IMR-90 (cell line): ENCODE measurements at regions not wholly inside any gene's neighbourhood (a gene's known extent, or its start where the extent isn't known, plus 50 kb on each side); places are given as distances from the start of the nearest gene placed in this dataset.

ENCODE experiments used
- ATAC-seq: fragments of 200-7000 bp; cut with Tn5 transposase; 2 replicates; pipeline ENCODE4 v1.9.1; 2020; ENCODE audit warnings: low read depth, mild to moderate bottlenecking, moderate library complexity
- BruUV-seq: library from RNA; stranded (reverse); fragments of 400-500 nt; replicated peaks from 2 replicates; lab custom pipeline; 2021; lab: Mats Ljungman, UMichigan
- CTCF ChIA-PET: fragments of 300-600 bp; formaldehyde crosslinking; extraction: SDS; loops from one replicate; lab custom pipeline; 2021; ENCODE audit warnings: antibody characterized with exemption; lab: Yijun Ruan, JAX
- POLR2A ChIA-PET: fragments of 300-600 bp; sonication (Branson Sonifier 250); formaldehyde crosslinking; loops from one replicate; lab custom pipeline; 2022; ENCODE audit warnings: antibody characterized with exemption; ENCODE audit not compliant: unreplicated experiment; lab: Charles Lee
- DNase-seq: peaks from one replicate; pipeline ENCODE4 v3.0.0; 2013
- H2AFZ ChIP-seq: replicated peaks from 2 replicates; pipeline ENCODE3; 2013; ENCODE audit warnings: low read length, mild to moderate bottlenecking; ENCODE audit not compliant: poor library complexity
- H2AK5ac ChIP-seq: 2 replicates; pipeline ENCODE4 v1.6.1; 2013; ENCODE audit warnings: low read depth, low read length, inconsistent platforms
- H2AK9ac ChIP-seq: replicated peaks from 2 replicates; pipeline ENCODE3; 2013; ENCODE audit warnings: mild to moderate bottlenecking, low read depth, low read length, moderate library complexity; ENCODE audit not compliant: poor library complexity
- H2BK120ac ChIP-seq: 2 replicates; pipeline ENCODE4 v1.6.1; 2013; ENCODE audit warnings: low read depth, low read length, inconsistent platforms
- H2BK15ac ChIP-seq: 3 replicates; pipeline ENCODE4 v1.6.1; 2013; ENCODE audit warnings: low read depth, low read length, inconsistent platforms
- H2BK20ac ChIP-seq: 2 replicates; pipeline ENCODE4 v1.6.1; 2013; ENCODE audit warnings: low read depth, mild to moderate bottlenecking, inconsistent platforms, low read length, moderate library complexity
- H2BK5ac ChIP-seq: 2 replicates; pipeline ENCODE4 v1.6.1; 2013; ENCODE audit warnings: mild to moderate bottlenecking, low read depth, low read length, inconsistent platforms; ENCODE audit not compliant: poor library complexity, severe bottlenecking
- H3K14ac ChIP-seq: replicated peaks from 2 replicates; pipeline ENCODE4 v1.6.1; 2013; ENCODE audit warnings: low read depth, low read length, inconsistent platforms
- H3K18ac ChIP-seq: 2 replicates; pipeline ENCODE4 v1.6.1; 2013; ENCODE audit warnings: low read depth, low read length, control low read depth
- H3K23ac ChIP-seq: 2 replicates; pipeline ENCODE4 v1.6.1; 2013; ENCODE audit warnings: low read depth, low read length, inconsistent platforms
- H3K27ac ChIP-seq: 2 replicates; pipeline ENCODE4 v1.5.1; 2013; ENCODE audit warnings: mild to moderate bottlenecking, control low read depth, low read length; ENCODE audit not compliant: insufficient read depth
- H3K27me3 ChIP-seq: 2 replicates; pipeline ENCODE4 v1.6.1; 2013; ENCODE audit warnings: low read length; ENCODE audit not compliant: control insufficient read depth, insufficient read depth
- H3K36me3 ChIP-seq: 2 replicates; pipeline ENCODE4 v1.6.1; 2013; ENCODE audit warnings: low read length, mixed read lengths; ENCODE audit not compliant: control insufficient read depth, insufficient read depth
- H3K4ac ChIP-seq: 2 replicates; pipeline ENCODE4 v1.6.1; 2013; ENCODE audit warnings: low read depth, low read length, inconsistent platforms
- H3K4me1 ChIP-seq: 2 replicates; pipeline ENCODE4 v1.6.1; 2013; ENCODE audit warnings: low read length, mixed read lengths; ENCODE audit not compliant: control insufficient read depth, insufficient read depth
- H3K4me2 ChIP-seq: 2 replicates; pipeline ENCODE4 v1.6.1; 2013; ENCODE audit warnings: low read depth, mild to moderate bottlenecking, control low read depth, low read length, moderate library complexity
- H3K4me3 ChIP-seq: 2 replicates; pipeline ENCODE4 v1.5.1; 2013; ENCODE audit warnings: low read depth, mild to moderate bottlenecking, control low read depth, low read length, moderate library complexity; ENCODE audit not compliant: insufficient read depth
- H3K56ac ChIP-seq: 2 replicates; pipeline ENCODE4 v1.6.1; 2013; ENCODE audit warnings: low read length, inconsistent platforms; ENCODE audit not compliant: insufficient read depth; ENCODE audit errors: extremely low read depth
- H3K79me1 ChIP-seq, 2 experiments: 2 replicates each; pipeline ENCODE4 v1.6.1; 2013; ENCODE audit warnings: low read length in 2 of 2, inconsistent platforms in 1 of 2, low read depth in 1 of 2
- H3K9ac ChIP-seq: 2 replicates; pipeline ENCODE4 v1.6.1; 2013; ENCODE audit warnings: low read depth, low read length, control low read depth
- H3K9me1 ChIP-seq: 2 replicates; pipeline ENCODE4 v1.6.1; 2013; ENCODE audit warnings: low read length, inconsistent platforms; ENCODE audit not compliant: insufficient read depth
- H3K9me3 ChIP-seq: 2 replicates; pipeline ENCODE4 v1.6.1; 2013; ENCODE audit warnings: low read length; ENCODE audit not compliant: control insufficient read depth, insufficient read depth
- H4K20me1 ChIP-seq: 2 replicates; pipeline ENCODE4 v1.6.1; 2013; ENCODE audit warnings: low read length, inconsistent platforms; ENCODE audit not compliant: insufficient read depth
- H4K5ac ChIP-seq: 2 replicates; pipeline ENCODE4 v1.6.1; 2013; ENCODE audit warnings: mild to moderate bottlenecking, low read depth, low read length, control low read depth
- H4K8ac ChIP-seq, 2 experiments: 2 replicates each; pipeline ENCODE4 v1.6.1; 2013; ENCODE audit warnings: low read depth in 2 of 2, low read length in 2 of 2, control low read depth in 1 of 2, inconsistent platforms in 1 of 2
- H4K91ac ChIP-seq: 2 replicates; pipeline ENCODE4 v1.6.1; 2013; ENCODE audit warnings: low read depth, low read length, inconsistent platforms; ENCODE audit not compliant: insufficient read depth
- BHLHE40 ChIP-seq: fragments of 150-350 bp; IDR thresholded peaks from 2 replicates; pipeline ENCODE4 v1.6.1; 2016; ENCODE audit warnings: mild to moderate bottlenecking, low read depth, low read length
- CEBPB ChIP-seq: IDR thresholded peaks from 2 replicates; pipeline ENCODE4 v1.6.1; 2012; ENCODE audit warnings: low read depth, low read length, improper control_type of control experiment
- CHD1 ChIP-seq: IDR thresholded peaks from 2 replicates; pipeline ENCODE4 v1.6.1; 2012; ENCODE audit warnings: low read depth, low read length, improper control_type of control experiment
- CTCF ChIP-seq: conservative IDR thresholded peaks from 2 replicates; pipeline ENCODE4 v1.5.1; 2012; ENCODE audit warnings: mild to moderate bottlenecking, low read depth, low read length, improper control_type of control experiment
- FOS ChIP-seq: fragments of 150-350 bp; IDR thresholded peaks from 2 replicates; pipeline ENCODE4 v1.6.1; 2016; ENCODE audit warnings: low read depth, low read length
- MAFK ChIP-seq: IDR thresholded peaks from 2 replicates; pipeline ENCODE4 v1.6.1; 2012; ENCODE audit warnings: low read depth, low read length, improper control_type of control experiment
- MAZ ChIP-seq: IDR thresholded peaks from 2 replicates; pipeline ENCODE4 v1.6.1; 2012; ENCODE audit warnings: low read depth, mild to moderate bottlenecking, low read length, improper control_type of control experiment, moderate library complexity, borderline replicate concordance
- MXI1 ChIP-seq: IDR thresholded peaks from 2 replicates; pipeline ENCODE4 v1.6.1; 2012; ENCODE audit warnings: low read depth, mild to moderate bottlenecking, low read length, moderate library complexity, borderline replicate concordance
- NFE2L2 ChIP-seq: fragments of 150-350 bp; IDR thresholded peaks from 2 replicates; pipeline ENCODE4 v1.6.1; 2016; ENCODE audit warnings: low read depth, mild to moderate bottlenecking, low read length
- POLR2A ChIP-seq: IDR thresholded peaks from 2 replicates; pipeline ENCODE4 v1.6.1; 2012; ENCODE audit warnings: mild to moderate bottlenecking, low read depth, low read length
- RAD21 ChIP-seq: IDR thresholded peaks from 2 replicates; pipeline ENCODE4 v1.6.1; 2012; ENCODE audit warnings: low read length, improper control_type of control experiment
- RCOR1 ChIP-seq: IDR thresholded peaks from 2 replicates; pipeline ENCODE4 v1.6.1; 2012; ENCODE audit warnings: mild to moderate bottlenecking, low read length, improper control_type of control experiment; ENCODE audit not compliant: insufficient replicate concordance
- RFX5 ChIP-seq: IDR thresholded peaks from 2 replicates; pipeline ENCODE4 v1.8.0; 2012; ENCODE audit warnings: low read depth, mild to moderate bottlenecking, low read length, moderate library complexity
- SMC3 ChIP-seq: fragments of 150-350 bp; IDR thresholded peaks from 2 replicates; pipeline ENCODE4 v1.6.1; 2016; ENCODE audit warnings: low read depth, mild to moderate bottlenecking, antibody characterized with exemption, low read length, moderate library complexity
- USF2 ChIP-seq: fragments of 150-350 bp; IDR thresholded peaks from 2 replicates; pipeline ENCODE4 v1.6.1; 2017; ENCODE audit warnings: mild to moderate bottlenecking, antibody characterized with exemption, low read length, low read depth
- WGBS, 2 experiments: methylation state at CpG; one replicate each; pipeline versions ENCODE4 v1.1.5 to v1.1.7; 2013; ENCODE audit warnings: missing lambda C conversion rate in 2 of 2; ENCODE audit not compliant: insufficient read length in 1 of 2; ENCODE audit errors: extremely low coverage in 2 of 2; 5-methylcytosine and 5-hydroxymethylcytosine counted together
- dilution Hi-C: fragments of 300-500 bp; cut with HindIII; formaldehyde crosslinking; loops from one replicate; pipeline ENCODE4 v1.14.3; 2018; ENCODE audit warnings: low sequenced_read_pairs; ENCODE audit not compliant: unreplicated experiment
- in situ Hi-C: fragments of 300-500 bp; cut with MboI; formaldehyde crosslinking; loops from 3 replicates; pipeline ENCODE4 v1.14.3; 2019; ENCODE audit warnings: low sequenced_read_pairs, inconsistent platforms, mixed read lengths
- intact Hi-C: fragments of 100-400 bp; cut with micrococcal nuclease; formaldehyde crosslinking; loops from 2 replicates; pipeline ENCODE4 v1.10.0; 2022
- TF ChIP-seq, protein P1 (sequence below): fragments of 150-350 bp; IDR thresholded peaks from 2 replicates; pipeline ENCODE4 v1.6.1; 2016; ENCODE audit warnings: low read depth, mild to moderate bottlenecking, low read length, moderate library complexity, borderline replicate concordance

- H3K9me1 ChIP-seq: no peaks in the 10 kb centered on the region
- no peak overlapping the region for H3K9ac ChIP-seq
- DNase-seq: no peak
- in situ Hi-C loops: no loop called here
- no peak overlapping the region for H3K56ac ChIP-seq
- no peaks in the 10 kb centered on the region for H3K9me3 ChIP-seq
- ATAC-seq: no peak
- CTCF ChIA-PET: no interaction called here
- no TSS peak for BruUV-seq
- TF ChIP-seq USF2: no peak
- no peak for TF ChIP-seq MXI1
- TF ChIP-seq, protein P1, sequence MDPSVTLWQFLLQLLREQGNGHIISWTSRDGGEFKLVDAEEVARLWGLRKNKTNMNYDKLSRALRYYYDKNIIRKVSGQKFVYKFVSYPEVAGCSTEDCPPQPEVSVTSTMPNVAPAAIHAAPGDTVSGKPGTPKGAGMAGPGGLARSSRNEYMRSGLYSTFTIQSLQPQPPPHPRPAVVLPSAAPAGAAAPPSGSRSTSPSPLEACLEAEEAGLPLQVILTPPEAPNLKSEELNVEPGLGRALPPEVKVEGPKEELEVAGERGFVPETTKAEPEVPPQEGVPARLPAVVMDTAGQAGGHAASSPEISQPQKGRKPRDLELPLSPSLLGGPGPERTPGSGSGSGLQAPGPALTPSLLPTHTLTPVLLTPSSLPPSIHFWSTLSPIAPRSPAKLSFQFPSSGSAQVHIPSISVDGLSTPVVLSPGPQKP: no peak
- TF ChIP-seq MAZ: no peak
- TF ChIP-seq RFX5: no peak
- no peak for TF ChIP-seq SMC3
- no peak for TF ChIP-seq POLR2A
- no peak for TF ChIP-seq RAD21
- no peak for TF ChIP-seq MAFK
- no peak for TF ChIP-seq CHD1
- no peak for TF ChIP-seq RCOR1
- no peak for TF ChIP-seq FOS
- no peak for TF ChIP-seq CTCF
- TF ChIP-seq CEBPB: no peak
- TF ChIP-seq BHLHE40: no peak
- no peak for TF ChIP-seq NFE2L2
- no peak overlapping the region for H2AK5ac ChIP-seq
- H3K27ac ChIP-seq: no peak overlapping the region
- no peak overlapping the region for H3K23ac ChIP-seq
- dilution Hi-C loops: no loop called here
- no CpG with 5 or more reads among the region's 2 CpGs for WGBS, 2 experiments
- no peak overlapping the region for H4K8ac ChIP-seq
- H3K27me3 ChIP-seq: no peaks in the 10 kb centered on the region
- H4K91ac ChIP-seq: no peak overlapping the region
- no peaks in the 10 kb centered on the region for H3K4me1 ChIP-seq
- H2BK120ac ChIP-seq: no peak overlapping the region
- intact Hi-C loops: no loop called here
- H2AFZ ChIP-seq: no peak overlapping the region
- no peak overlapping the region for H3K4me2 ChIP-seq
- no peak overlapping the region for H2BK20ac ChIP-seq
- H2BK5ac ChIP-seq: no peak overlapping the region
- H3K4ac ChIP-seq: no peak overlapping the region
- H3K14ac ChIP-seq: no peak overlapping the region
- POLR2A ChIA-PET: no interaction called here
- no peaks in the 10 kb centered on the region for H3K79me1 ChIP-seq
- no peak overlapping the region for H4K5ac ChIP-seq
- H2BK15ac ChIP-seq: no peak overlapping the region
- no peaks in the 10 kb centered on the region for H4K20me1 ChIP-seq
- no peak overlapping the region for H3K4me3 ChIP-seq
- no peaks in the 10 kb centered on the region for H3K36me3 ChIP-seq
- no peak overlapping the region for H2AK9ac ChIP-seq
- H3K18ac ChIP-seq: no peak overlapping the region
These were observed 149.0 kb upstream of the CDH7 start for GRCh38 chr18:65601775-65602174.
